GM21447 (cell line): ENCODE measurements at regions not wholly inside any gene's neighbourhood (a gene's known extent, or its start where the extent isn't known, plus 50 kb on each side); places are given as distances from the start of the nearest gene placed in this dataset.
"Not testable (repeated sequence)": the region's sequence is repeated elsewhere in the genome, so short reads cannot be mapped to it uniquely, and the experiment has no call there.

ENCODE experiments used
- ATAC-seq: cut with Tn5 transposase; IDR thresholded peaks from one replicate; pipeline ENCODE4 v1.9.1; 2021; ENCODE audit not compliant: unreplicated experiment

DNA sequence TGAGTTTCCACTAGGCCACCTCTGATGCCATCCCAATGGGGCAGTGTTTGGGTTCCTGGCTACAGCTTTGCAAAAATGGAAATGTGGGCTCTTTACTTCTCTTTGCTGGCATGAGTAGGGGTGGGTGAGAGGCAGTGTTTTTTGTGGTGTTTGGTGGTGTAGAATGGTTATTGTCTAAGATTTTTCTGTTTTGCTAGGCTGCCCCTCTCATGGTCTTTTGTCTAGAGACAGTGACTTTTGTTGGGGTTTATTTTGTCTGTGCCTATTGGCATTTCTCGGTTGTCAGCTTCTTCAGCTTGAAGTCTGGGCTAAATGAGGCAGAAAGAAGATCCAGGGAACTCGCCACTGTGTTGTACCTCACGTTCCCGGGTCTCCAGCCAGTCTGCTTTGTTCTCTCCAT, 112.1 kb downstream of the CENPF start:
- no peak for ATAC-seq

DNA sequence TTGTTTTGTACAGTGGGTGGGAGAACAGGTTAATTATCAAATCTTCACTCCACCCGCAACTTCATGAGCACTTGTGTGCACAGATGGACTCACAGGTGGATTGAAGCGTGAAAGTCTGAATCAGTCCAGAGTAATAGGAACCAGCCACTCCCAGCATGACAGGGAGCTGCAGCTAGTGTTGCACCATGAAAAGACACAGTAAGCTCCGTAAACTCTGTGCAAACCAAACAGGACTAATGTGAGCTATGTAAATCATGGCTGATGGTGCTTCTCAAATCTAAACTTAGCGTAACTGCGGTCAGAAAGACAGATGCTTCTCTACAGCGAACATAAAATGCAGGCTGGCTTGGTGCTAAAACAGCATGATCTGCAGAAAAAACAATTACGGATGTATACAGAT, 114.4 kb downstream of the CENPF start:
- ATAC-seq: no peak

- ATAC-seq: no peak
Measured at GRCh38 chr1:214718724-214719123, 115.7 kb downstream of the CENPF start.

DNA sequence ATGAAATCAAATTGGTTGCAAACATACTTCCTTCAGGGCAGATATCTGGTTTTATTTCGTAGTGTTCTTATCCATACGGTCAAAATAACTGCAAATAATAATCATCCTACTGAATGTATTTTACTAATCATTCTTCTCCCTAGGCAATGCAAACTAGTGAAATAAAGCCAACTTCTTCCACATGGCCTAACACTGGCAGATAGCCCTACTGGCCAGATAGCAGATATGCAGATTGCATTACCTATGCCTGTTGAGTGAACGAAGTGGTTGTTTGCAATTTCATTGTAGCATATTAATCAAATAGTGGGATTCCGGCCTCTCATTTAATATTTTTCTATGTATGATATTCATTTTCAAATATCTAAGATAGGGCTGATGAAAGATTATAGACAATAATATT, 116.2 kb downstream of the CENPF start:
- no peak for ATAC-seq

DNA sequence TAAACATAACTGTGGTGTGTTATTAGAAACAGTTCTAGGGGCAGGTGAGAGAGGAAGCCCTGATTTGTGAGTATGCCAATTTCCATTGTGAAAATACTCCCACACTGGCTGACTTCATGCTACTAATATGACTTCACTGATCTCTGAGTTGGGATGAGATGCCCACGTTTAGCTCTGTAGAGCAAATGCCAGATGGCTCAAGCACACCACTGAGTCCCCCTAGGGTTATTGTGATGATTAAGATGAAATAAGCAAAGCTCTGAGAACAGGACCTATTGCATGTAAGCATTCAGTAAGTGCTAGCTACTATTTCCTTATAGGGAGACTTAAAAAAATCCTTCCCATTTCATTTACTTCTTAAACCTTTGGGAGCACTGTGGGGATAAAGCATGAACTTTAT, 117.6 kb downstream of the CENPF start:
- ATAC-seq: no peak

DNA sequence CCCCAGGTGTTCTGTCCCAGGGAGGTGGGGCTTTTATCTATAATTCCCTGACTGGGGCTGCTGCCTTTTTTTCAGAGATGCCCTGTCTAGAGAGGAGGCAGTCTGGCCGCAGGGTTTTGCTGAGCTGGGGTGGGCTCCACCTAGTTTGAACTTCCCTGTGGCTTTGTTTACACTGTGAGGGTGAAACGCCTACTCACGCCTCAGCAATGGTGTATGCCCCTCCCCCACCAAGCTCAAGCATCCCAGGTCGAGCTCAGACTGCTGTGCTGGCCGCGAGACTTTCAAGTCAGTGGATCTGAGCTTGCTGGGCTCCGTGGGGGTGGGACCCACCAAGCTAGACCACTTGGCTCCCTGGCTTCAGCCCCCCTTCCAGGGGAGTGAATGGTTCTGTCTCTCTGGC, 124.3 kb downstream of the CENPF start:
- no peak for ATAC-seq

DNA sequence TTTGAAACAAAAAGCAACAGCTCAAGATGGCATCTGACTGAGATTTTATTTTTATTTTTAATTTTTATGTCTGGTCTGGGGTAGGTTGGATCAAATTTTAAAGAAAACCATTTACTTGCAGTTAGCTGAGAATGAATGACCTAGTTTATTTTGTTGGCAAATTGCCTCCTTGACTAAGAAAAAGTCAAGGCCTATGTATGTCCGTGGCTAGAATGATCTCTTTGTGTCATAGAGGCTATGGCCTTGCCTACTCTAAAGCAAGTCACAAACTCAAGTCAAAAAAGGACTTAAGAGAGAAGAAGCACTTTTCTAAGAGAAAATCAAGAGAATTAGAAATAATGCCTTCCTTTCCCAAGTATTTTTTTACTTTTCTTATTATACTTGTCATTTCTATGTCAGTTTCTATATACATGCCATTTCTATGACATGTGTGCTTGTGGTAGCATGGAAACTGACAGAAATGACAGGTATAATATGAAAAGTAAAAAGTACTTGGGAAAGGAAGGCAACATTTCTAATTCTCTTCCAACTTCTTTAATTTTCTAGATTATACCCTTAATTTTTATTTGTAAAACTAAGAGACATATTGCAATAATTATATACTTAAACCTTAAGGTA, 136.7 kb downstream of the CENPF start:
- ATAC-seq: no peak

- ATAC-seq: no peak
Measured at GRCh38 chr1:214740471-214740870, 137.5 kb downstream of the CENPF start.

DNA sequence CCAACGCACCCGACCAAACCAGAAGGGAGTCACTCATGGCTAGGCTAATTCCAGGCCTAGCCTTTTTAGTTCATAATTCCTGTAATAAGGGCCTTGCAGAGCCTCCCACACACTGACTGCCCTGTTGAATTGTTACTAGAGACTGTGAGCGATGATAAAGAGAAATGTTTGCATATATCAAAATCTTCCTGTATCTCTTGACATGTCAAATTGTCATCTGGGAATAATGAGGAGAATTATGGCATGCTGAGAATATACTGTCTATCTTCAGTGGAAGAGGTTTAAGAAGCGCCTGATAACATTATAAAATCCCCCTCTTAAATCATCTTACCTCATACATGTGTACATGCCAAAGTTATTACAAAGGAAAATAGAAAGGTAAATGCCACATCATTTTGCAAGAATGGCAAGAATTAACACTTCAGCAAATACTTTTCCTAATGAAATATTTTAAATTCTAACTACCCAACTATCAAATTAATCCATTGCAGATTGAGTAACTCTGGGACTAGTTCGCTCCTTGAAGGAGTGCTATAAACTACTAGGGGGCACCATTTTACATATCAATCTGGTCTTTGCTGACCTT, 144.1 kb downstream of the CENPF start:
- no peak for ATAC-seq

- no peak for ATAC-seq
Measured at GRCh38 chr1:214753236-214753852, 150.3 kb downstream of the CENPF start.

- ATAC-seq: no peak
Measured at GRCh38 chr1:214761030-214761429, 158.0 kb downstream of the CENPF start.

- no peak for ATAC-seq
Measured at GRCh38 chr1:214762902-214763301, 159.9 kb downstream of the CENPF start.

DNA sequence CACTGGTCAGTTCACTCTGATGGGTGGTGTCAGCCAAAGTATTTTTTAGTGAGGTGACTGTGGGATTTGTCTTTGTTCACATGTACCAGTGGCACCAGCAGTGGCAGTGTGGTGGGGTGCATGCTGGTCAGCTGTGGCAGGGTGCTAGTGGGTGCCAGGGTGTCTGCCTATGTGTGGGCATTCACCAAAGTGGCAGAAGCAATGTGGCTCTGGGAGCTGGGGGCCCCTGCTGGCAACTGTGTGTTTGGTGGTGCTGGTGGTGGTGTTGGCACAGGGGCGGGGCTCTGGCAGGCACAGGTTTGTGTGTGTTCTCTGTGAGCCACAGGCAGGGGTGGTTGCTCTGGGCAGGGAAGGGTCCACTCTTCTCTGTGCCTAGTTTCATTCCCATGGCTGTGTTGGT, 161.5 kb downstream of the CENPF start:
- ATAC-seq: no peak

GRCh38 chr1:214767221-214767620, 164.2 kb downstream of the CENPF start:
- ATAC-seq: no peak

DNA sequence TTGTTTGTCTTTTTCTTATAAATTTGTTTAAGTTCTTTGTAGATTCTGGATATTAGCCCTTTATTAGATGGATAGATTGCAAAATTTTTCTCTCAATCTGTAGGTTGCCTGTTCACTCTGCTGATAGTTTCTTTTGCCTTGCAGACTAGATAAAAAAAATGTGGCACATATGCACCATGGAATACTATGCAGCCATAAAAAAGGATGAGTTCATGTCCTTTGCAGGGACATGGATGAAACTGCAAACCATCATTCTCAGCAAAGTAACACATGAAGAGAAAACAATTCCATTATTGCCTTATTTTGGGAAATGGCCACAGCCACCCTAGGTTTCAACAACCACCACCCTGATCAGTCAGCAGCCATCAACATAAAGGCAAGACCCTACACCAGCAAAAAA, 166.7 kb downstream of the CENPF start:
- ATAC-seq: not testable (repeated sequence)

DNA sequence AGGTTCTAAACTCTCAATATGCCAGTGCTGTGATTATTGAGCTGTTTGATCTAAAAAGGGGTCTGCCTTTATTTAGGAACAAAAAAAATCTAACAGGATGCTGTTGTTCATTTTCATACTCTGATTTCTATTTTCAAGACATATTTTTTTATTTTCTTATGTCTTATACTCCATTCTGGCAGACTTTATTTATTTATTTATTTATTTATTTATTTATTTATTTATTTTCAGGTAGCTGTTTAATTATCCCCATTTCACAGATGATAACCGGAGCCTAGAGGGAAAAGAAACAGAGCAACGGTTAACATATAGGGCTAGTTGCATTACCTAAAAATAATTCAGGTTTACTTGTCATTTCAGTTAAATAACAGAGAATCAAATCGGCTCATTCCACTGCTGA, 174.4 kb downstream of the CENPF start:
- no peak for ATAC-seq

GRCh38 chr1:214791961-214792360, 189.0 kb downstream of the CENPF start:
- ATAC-seq: no peak

- no peak for ATAC-seq
Measured at GRCh38 chr1:214792527-214793186, 189.7 kb downstream of the CENPF start.

GRCh38 chr1:214793708-214794107, 190.7 kb downstream of the CENPF start:
- ATAC-seq: no peak

DNA sequence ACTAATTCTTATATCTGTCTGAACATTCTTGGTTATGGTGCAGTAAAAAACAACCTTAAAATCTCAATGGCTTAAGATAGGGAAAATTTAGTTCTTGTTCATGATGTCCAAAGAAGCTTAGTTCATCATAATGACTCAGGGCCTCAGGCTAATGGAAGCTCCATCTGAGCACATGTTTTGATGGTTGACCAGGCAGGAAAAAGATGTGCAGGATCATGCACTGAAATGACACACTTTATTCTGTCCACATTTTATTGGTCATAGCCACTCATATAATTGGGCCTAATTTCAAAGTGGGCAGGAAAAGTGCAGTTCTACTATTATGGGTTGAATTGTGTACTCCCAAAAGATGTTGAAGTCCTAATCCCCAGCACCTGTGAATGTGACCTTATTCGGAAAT, 198.2 kb downstream of the CENPF start:
- no peak for ATAC-seq

DNA sequence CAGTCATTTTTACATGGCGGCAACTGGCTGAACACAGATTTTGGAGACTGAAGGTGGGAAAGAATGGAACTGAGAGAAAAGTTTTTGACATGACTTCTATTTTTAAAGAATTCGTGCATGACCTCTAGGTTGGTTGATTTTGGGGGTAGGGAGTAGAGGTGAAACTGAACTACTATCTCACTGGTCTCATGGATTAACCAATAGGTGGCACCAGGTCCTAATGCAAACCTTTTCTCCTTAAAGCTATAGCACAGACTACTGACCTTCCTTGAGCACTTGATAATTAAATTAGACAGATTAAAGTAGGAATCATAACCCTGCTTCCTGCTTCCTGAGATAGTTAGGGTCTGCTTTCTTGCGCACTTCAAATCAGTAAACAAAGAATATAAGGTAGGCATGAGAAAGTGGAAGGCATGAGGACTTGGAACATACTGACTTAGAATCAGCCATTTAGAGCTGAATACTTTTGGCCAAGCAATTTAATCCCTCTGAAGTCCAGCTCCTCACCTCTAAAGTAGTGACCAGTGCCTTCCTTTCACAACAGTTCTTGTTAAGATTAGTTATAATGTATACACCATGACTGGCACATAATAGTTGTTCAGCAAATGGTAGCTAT, 206.0 kb downstream of the CENPF start:
- no peak for ATAC-seq

GRCh38 chr1:214816603-214817002, 213.6 kb downstream of the CENPF start:
- ATAC-seq: no peak
